OCI-LY7 (cell line): ENCODE measurements at regions not wholly inside any gene's neighbourhood (a gene's known extent, or its start where the extent isn't known, plus 50 kb on each side); places are given as distances from the start of the nearest gene placed in this dataset.

ENCODE experiments used
- BruUV-seq: library from RNA; stranded (reverse); fragments of 400-500 nt; replicated peaks from 2 replicates; lab custom pipeline; 2021; lab: Mats Ljungman, UMichigan
- CTCF ChIA-PET: fragments of 300-600 bp; sonication (Branson Sonifier 250); formaldehyde crosslinking; loops from one replicate; lab custom pipeline; 2022; ENCODE audit warnings: antibody characterized with exemption; ENCODE audit not compliant: unreplicated experiment; lab: Charles Lee
- POLR2A ChIA-PET: fragments of 300-600 bp; sonication (Branson Sonifier 250); formaldehyde crosslinking; loops from one replicate; lab custom pipeline; 2022; ENCODE audit warnings: antibody characterized with exemption; lab: Charles Lee
- DNase-seq: peaks from one replicate; pipeline ENCODE4 v3.0.0-alpha.2; 2015; ENCODE audit warnings: low spot score
- H2AFZ ChIP-seq: fragments of 200-600 bp; sonication (generic), shearing (Covaris generic); 2 replicates; pipeline ENCODE4 v1.6.1; 2014; ENCODE audit warnings: mild to moderate bottlenecking, antibody characterized with exemption, low read length, moderate library complexity
- H3K27ac ChIP-seq: fragments of 200-600 bp; sonication (generic); 2 replicates; pipeline ENCODE4 v1.5.1; 2014; ENCODE audit warnings: mixed run types, low read depth, mild to moderate bottlenecking, moderate library complexity, low read length, inconsistent platforms; ENCODE audit not compliant: poor library complexity, severe bottlenecking
- H3K36me3 ChIP-seq: fragments of 200-600 bp; sonication (generic); 2 replicates; pipeline ENCODE4 v1.6.1; 2014; ENCODE audit warnings: mild to moderate bottlenecking, antibody characterized with exemption, low read length, moderate library complexity, mixed read lengths; ENCODE audit not compliant: insufficient read depth
- H3K4me1 ChIP-seq: fragments of 200-600 bp; sonication (generic); 2 replicates; pipeline ENCODE4 v1.5.1; 2014; ENCODE audit warnings: mild to moderate bottlenecking, low read length; ENCODE audit not compliant: insufficient read depth, poor library complexity, severe bottlenecking
- H3K4me2 ChIP-seq: fragments of 200-600 bp; sonication (generic); 2 replicates; pipeline ENCODE4 v1.6.1; 2014; ENCODE audit warnings: mild to moderate bottlenecking, low read length
- H3K4me3 ChIP-seq: fragments of 200-600 bp; sonication (generic); 2 replicates; pipeline ENCODE4 v1.5.1; 2014; ENCODE audit warnings: mild to moderate bottlenecking, low read depth, low read length; ENCODE audit not compliant: poor library complexity, severe bottlenecking
- H3K79me2 ChIP-seq: fragments of 200-600 bp; sonication (generic); 2 replicates; pipeline ENCODE4 v1.6.1; 2016; ENCODE audit warnings: low read depth, mild to moderate bottlenecking, low read length, moderate library complexity, mixed read lengths; ENCODE audit not compliant: insufficient read depth
- H3K9me2 ChIP-seq: fragments of 200-600 bp; sonication (generic); 2 replicates; pipeline ENCODE4 v1.6.1; 2016; ENCODE audit warnings: mild to moderate bottlenecking, low read length, mixed read lengths; ENCODE audit not compliant: insufficient read depth
- H3K9me3 ChIP-seq: fragments of 200-600 bp; sonication (generic); 2 replicates; pipeline ENCODE4 v1.6.1; 2014; ENCODE audit warnings: mild to moderate bottlenecking, mixed run types, low read length, mixed read lengths
- H4K20me1 ChIP-seq: fragments of 200-600 bp; sonication (generic); 2 replicates; pipeline ENCODE4 v1.6.1; 2014; ENCODE audit warnings: mild to moderate bottlenecking, antibody characterized with exemption, low read length, moderate library complexity, mixed read lengths; ENCODE audit not compliant: insufficient read depth
- CTCF ChIP-seq: fragments of 200-600 bp; sonication (generic); conservative IDR thresholded peaks from 2 replicates; pipeline ENCODE4 v1.5.1; 2014; ENCODE audit warnings: mild to moderate bottlenecking, antibody characterized with exemption, low read length, moderate library complexity, mixed read lengths
- EZH2phosphoT487 ChIP-seq: fragments of 200-600 bp; sonication (generic); IDR thresholded peaks from 2 replicates; pipeline ENCODE4 v1.6.1; 2018; ENCODE audit warnings: low read depth, borderline replicate concordance, mild to moderate bottlenecking, mixed run types, antibody characterized with exemption, low read length, moderate library complexity, mixed read lengths
- intact Hi-C: fragments of 100-400 bp; cut with micrococcal nuclease; formaldehyde crosslinking; loops from one replicate; pipeline ENCODE4 v1.10.0; 2022; ENCODE audit not compliant: unreplicated experiment

- Histone ChIP-seq H3K36me3 (no peaks in the 10 kb centered on the region), H3K27ac (no peak overlapping the region), H3K4me3 (no peak overlapping the region), H3K9me3 (no peaks in the 10 kb centered on the region), H3K79me2 (no peaks in the 10 kb centered on the region), H3K4me2 (no peak overlapping the region), H3K4me1 (no peaks in the 10 kb centered on the region), H4K20me1 (no peaks in the 10 kb centered on the region), H3K9me2 (no peaks in the 10 kb centered on the region), H2AFZ (no peak overlapping the region)
- no TSS peak for BruUV-seq
- CTCF ChIA-PET, result no interaction called here
- intact Hi-C loops, result no loop called here
- TF ChIP-seq CTCF (no peak), EZH2phosphoT487 (no peak)
- no peak for DNase-seq
- POLR2A ChIA-PET, result interaction anchor here (0.6 kb wide), 2 partner anchors 1078 to 1359 kb away, joined by 3 read pairs; no protein-coding TSS in a partner anchor
These were observed 155.1 kb upstream of the RAI14 start for GRCh38 chr5:34501016-34501415.

GRCh38 chr5:34501840-34502239 lies 154.3 kb upstream of the RAI14 start:
- Histone ChIP-seq H3K9me2 (no peaks in the 10 kb centered on the region), H3K9me3 (no peaks in the 10 kb centered on the region), H4K20me1 (no peaks in the 10 kb centered on the region), H3K79me2 (no peaks in the 10 kb centered on the region), H3K27ac (no peak overlapping the region), H3K36me3 (no peaks in the 10 kb centered on the region), H2AFZ (no peak overlapping the region), H3K4me3 (no peak overlapping the region), H3K4me2 (no peak overlapping the region), H3K4me1 (no peaks in the 10 kb centered on the region)
- POLR2A ChIA-PET, result no interaction called here
- no peak for DNase-seq
- intact Hi-C loops, result no loop called here
- no TSS peak for BruUV-seq
- TF ChIP-seq EZH2phosphoT487 (no peak), CTCF (no peak)
- CTCF ChIA-PET, result interaction anchor here (0.6 kb wide), 1 partner anchor 301 kb away, joined by 5 read pairs; no protein-coding TSS in a partner anchor

GRCh38 chr5:34502581-34502980 lies 153.5 kb upstream of the RAI14 start:
- no peak overlapping the region for H2AFZ ChIP-seq
- TF ChIP-seq EZH2phosphoT487 (no peak), CTCF (no peak)
- no peak for DNase-seq
- intact Hi-C loops, result no loop called here
- no peak overlapping the region for H3K4me3 ChIP-seq
- POLR2A ChIA-PET, result no interaction called here
- H3K9me2 ChIP-seq, result no peaks in the 10 kb centered on the region
- no peak overlapping the region for H3K4me2 ChIP-seq
- BruUV-seq, result no TSS peak
- H3K79me2 ChIP-seq, result no peaks in the 10 kb centered on the region
- no peaks in the 10 kb centered on the region for H3K4me1 ChIP-seq
- CTCF ChIA-PET, result no interaction called here
- H3K36me3 ChIP-seq, result no peaks in the 10 kb centered on the region
- H3K9me3 ChIP-seq, result no peaks in the 10 kb centered on the region
- no peak overlapping the region for H3K27ac ChIP-seq
- H4K20me1 ChIP-seq, result no peaks in the 10 kb centered on the region
